NOMO-1 treated with DMSO at 0.1 percent for 48 hours (cell line): ENCODE measurements at regions not wholly inside any gene's neighbourhood (a gene's known extent, or its start where the extent isn't known, plus 50 kb on each side); places are given as distances from the start of the nearest gene placed in this dataset.
"Not testable (repeated sequence)": the region's sequence is repeated elsewhere in the genome, so short reads cannot be mapped to it uniquely, and the experiment has no call there.

ENCODE experiments used
- DNase-seq: peaks from one replicate; lab custom pipeline; 2025; ENCODE audit not compliant: unreplicated experiment; lab: John Stamatoyannopoulos, UW

DNA sequence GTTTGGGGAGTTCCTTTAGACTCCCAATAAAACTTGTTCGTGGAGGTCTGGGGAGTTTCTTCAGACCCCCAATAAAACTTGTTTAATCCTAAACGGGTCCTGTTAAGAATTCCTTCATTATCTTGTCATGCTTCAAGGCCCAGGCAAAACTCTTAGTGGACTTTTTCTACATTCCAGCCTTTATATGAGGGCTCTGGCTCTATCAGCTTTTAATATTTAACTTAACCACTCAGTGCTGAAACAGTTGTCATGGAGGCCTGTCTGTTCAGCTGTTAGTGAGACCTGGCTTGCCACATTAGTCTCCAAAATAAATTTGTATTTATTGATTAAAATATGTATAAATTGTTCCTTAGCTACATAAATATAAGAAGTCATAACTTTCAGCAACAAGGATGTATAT is 1385.1 kb downstream of the REEP3 start:
- DNase-seq = not testable (repeated sequence)

DNA sequence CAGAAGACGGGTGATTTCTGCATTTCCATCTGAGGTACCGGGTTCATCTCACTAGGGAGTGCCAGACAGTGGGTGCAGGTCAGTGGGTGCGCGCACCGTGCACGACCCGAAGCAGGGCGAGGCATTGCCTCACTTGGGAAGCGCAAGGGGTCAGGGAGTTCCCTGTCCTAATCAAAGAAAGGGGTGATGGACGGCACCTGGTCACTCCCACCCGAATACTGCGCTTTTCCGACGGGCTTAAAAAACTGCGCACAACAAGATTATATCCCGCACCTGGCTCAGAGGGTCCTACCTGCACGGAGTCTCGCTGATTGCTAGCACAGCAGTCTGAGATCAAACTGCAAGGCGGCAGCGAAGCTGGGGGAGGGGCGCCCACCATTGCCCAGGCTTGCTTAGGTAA is 1403.1 kb downstream of the REEP3 start:
- not testable (repeated sequence) for DNase-seq

DNA sequence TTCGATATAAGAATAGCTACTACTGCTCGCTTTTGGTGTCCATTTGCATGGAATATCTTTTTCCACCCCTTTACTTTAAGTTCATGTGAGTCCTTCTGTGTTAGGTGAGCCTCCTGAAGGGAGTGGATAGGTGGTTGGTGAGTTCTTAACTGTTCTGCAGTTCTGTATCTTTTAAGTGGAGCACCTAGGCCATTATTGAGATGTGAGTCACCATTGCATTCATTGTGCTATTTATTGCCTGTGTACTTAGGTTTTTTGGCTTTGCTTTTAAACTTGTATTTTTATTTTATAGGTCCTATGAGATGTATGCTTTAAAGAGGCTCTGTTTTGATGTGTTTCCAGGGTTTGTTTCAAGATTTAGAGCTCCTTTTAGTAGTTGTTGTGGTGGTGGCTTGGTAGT is 1430.8 kb downstream of the REEP3 start:
- no peak for DNase-seq

DNA sequence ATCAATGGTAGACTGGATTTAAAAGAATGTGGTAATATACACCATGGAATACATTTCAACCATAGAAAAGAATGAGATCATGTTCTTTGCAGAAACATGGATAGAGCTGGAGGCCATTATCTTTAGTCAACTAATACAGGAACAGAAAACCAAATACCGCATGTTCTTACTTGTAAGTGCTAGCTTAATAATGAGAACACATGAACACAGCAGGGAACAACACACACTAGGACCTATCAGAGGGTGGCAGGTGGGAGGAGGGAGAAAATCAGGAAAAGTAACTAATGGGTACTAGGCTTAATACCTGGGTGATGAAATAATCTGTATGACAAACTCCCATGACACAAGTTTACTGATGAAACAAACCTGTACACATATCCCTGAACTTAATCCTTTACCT is 1435.2 kb downstream of the REEP3 start:
- no peak for DNase-seq

DNA sequence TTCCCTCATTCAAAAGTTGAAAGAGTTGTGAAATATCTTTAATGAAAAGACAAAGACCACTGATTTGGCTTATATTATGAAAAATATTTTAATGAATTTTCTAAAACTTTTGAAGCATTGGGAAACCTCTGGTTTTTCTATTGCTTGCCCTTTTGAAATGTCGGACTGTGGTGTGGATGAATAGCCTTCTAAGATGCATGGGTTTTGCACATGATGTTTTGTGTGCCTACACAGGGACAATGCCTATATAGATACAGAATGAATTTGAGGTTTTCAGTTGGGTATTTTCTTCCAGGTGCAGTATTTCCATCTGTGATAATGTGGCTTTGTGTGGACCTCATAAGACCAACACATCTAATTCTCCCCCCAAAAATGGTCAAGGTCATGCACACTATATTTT is 1437.9 kb downstream of the REEP3 start:
- no peak for DNase-seq

DNA sequence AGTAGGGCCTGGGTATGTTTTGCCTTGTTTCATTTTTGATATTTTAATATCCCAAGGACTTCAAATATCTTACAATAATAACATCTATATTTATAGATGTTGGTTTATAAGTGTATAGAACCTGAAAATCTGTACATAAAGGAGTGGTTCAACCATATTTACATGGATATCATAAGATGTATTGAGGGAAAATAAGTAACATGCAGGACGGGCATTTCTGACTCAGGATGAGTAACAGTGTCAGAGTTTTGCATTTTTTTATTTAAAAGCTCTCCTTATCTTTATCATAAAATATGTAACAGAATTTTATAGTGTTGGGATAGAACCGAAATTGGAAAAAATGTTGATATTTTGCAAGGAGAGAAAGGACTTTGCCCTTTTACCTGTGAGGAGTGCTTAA is 1438.7 kb downstream of the REEP3 start:
- no peak for DNase-seq

DNA sequence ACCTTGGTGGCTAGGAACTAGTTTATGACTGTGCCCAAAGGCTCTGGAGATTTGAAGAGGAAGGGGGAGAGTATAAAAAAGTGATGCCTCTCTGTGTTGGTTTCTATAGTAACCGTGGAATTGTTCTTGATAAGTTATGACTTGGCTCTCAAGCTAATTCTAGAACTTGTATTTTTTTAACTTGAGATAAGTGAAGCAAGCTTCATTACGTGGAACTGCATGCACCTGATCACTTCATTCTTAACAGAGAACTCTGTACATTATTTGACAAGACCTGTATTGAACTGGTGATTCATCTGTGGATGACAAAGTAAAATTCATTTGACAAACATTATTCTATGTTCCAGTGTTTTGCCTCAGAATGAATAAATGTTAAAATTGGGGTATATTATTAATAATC is 1452.2 kb downstream of the REEP3 start:
- no peak for DNase-seq

DNA sequence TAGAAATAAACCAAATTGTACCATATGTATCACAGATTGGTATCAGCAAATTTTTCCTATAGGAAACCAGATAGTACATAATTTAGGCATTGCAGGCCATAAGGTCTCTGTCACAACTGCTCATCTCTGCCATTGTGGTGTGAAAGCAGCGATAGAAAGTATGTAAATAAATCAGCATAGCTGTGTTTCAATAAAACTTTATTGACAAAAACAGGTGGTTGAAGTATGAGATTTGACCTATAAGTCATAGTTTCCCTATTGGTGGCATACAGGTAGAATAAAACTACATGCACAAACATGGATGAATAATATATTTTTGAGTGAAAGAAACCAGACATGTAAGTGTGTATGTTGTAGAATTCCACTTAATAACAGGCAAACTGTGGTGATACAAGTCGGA is 1454.9 kb downstream of the REEP3 start:
- DNase-seq = no peak

DNA sequence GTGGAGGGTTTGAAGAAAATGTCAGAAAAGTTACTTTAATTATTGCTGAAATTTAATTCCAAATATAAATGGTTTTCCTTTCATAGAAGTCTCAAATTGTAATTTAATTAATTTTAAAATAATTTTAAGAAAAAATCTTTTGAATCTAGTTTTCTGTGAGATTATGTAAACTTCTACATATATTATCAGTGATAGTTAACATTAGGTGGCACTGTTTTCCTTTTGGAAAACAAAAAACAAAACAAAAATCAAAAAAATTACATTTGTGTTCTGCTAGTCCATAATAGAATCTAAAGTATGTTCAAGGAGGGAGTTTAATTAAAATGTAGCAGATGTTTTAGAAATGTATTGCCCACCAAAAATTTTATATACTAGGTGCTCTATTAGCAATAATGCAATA is 1456.7 kb downstream of the REEP3 start:
- no peak for DNase-seq

DNA sequence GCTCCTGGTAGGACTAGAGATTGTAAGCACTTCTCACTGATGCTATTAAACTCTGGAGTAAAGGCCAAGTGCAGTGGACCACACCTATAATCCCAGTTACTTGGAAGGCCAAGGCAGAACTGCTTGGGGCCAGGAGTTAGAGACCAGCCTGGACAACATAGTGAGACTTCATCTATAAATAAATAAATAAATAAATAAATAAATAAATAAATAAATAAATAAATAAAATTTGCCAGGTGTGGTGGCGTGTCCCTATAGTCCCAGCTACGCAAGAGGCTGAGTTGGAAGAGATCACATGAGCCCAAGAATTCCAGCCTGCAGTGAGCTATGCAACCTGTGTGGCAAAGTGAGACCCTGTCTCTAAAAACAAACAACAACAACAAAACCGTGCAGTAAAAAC is 1475.7 kb downstream of the REEP3 start:
- DNase-seq = no peak

DNA sequence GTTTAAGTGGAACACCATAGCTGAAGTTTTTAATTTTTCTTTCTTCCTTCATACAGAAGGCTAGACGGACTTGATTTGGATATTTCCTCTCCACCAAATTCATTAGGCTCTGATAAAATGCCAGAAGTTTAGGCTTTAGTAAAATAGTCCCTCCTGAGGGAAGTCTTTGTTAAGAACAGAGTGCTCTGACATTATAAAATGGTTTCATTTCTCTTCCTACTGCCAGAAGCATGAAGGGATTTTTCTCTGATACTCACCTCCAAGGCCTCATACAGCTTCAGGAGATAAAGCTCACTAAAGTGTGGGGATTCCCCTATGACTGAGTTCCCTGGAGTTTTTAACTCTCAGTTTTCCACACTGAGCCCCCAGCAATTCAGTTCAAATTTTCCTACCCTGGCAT is 1489.6 kb downstream of the REEP3 start:
- DNase-seq = no peak

DNA sequence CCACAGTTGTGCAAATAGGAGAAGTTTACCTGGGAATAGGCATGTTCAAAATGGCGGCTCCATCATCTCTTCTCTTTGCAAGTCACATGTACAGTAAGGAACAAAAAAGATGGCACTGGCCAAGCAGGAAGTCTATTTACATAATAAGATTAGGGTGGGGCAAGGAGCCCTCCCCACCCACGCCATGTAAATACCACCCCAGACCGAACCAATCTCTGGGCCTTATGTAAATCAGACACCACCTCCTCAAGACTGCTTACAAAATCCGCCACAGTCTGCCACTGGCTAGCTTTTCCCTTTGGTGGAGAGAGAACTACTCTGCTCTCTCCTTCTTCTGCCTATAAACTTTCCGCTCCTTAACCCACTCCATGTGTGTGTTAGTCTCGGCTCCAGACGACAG is 1496.3 kb downstream of the REEP3 start:
- DNase-seq = no peak

DNA sequence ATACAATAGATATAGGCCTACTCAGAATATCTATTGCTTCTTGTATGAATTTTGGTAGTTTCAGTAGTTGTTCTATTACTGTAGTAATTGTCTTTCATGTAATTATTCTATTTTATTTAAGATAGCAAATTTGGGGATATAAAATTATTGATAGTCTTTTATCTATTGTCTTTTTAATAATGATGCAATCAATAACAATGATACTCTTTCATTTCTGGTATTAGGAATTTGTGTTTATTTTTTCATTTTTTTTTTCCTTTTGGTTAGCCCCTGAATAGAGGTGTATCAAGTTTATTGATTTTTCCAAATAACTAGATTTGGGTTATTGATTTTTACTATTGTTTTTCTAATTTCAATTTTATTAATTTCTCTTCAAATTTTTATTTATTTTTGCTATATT is 1503.7 kb downstream of the REEP3 start:
- no peak for DNase-seq

DNA sequence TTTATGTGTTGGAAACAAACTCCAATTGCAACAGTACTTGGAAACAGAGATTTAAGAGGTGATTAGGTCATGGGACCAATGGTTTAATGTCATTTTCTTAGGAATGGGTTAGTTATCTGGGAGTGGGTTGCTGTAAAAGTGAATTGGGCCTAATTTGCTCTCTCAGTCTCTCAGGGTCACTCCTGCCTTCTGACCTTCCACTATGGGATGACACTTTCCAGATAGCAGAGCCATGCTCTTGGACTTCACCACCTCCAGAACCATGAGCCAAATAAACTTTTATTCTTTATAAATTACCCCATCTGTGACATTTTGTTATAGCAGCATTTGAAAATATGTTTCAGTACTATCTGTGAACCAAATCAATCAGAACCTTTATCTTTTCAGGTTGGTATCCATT is 1509.1 kb downstream of the REEP3 start:
- no peak for DNase-seq

DNA sequence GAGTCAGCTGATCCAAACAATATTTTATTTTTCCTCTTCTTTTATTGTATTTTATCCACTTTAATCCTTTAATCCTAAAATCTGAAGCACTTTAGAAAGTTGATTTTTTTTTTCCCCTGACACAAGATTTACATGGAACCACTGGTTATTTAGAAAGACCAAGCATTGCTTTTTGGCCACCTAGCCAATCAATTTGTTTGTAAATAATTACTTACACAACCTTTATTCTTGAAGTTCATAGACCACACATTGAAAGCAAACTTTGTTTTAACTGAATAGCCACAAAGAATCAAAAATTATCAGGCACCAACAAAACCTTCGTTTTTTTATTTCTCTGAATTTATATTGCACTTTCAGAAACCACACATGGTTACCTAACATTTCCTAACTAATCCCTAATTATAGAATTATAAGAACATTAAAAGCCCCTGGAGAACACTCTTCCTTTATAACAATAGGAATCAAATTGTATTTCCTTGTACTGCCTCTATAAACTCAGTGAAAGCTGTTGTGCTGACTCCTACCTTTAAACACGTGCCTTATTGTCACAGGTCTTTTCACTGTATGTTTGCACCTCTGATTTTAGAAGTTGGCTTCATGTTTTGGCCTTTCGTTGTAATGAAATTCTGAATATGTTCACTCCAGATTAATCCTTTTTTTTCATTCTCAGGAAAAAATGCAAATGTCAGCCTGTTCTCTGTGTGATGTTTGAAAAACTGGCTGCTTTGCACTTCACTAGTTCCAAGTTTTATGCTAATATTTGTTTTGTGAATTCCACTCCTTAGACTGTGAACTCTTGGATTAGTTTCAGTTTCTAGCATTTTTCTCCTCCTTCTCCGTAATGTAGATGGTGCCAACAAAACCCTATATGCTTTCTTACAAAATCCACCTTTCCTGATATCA is 1511.9 kb downstream of the REEP3 start:
- no peak for DNase-seq

DNA sequence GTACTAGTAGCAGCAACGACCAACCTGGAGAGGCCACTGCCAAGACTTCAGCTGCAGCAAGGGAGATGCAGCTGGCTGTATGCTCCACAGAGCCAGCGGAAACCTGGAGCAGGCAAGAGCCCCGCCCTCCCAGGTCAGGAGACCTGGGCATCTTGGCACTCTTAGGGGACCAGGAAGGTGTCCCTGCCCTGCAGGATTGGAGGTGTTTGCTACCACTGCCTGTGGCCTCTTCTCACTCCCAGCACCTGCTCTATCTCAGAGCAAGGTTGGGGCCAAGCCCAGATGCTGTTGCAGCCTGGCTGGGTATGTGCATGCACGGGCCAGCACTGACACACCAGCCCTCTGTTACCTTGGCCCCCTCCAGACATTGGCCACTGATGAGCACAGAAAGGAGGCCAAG is 1512.8 kb downstream of the REEP3 start:
- DNase-seq = no peak

DNA sequence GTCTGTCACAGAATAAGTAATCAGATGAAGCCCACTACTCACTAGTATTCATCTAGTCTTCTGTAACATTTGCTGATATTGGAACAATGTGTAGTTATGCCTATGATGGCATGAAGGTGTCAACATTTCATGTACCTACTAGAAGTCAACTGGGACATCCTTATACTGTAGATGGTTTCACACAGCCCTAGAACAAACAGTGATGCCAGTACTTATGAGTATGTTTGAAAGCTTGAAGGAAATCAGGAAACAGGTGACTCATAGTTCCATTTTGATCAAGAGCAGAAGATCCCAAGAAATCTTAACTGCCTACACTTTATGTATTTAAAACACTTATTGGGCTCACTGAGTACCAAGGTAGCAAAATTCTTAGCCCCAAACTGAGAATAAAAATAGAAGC is 1519.6 kb downstream of the REEP3 start:
- no peak for DNase-seq

DNA sequence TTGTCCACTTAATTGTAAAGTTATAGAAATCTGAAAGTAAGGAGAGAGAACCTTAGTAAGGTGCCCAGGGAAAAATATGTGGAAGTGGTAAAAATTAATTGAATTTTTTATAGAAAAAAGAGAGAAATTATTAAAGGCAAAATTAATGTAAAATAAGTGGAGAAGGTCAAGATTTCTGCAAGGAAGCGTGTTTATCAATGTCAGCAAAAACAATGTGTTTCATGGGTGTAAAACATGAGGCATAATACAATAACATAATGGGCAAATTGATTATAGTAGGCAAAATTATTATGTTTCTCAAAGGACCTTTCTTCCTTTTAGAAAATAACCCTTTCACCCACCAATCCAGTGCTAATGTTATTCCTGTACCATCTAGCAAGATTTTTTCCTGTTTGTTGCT is 1520.1 kb downstream of the REEP3 start:
- no peak for DNase-seq

DNA sequence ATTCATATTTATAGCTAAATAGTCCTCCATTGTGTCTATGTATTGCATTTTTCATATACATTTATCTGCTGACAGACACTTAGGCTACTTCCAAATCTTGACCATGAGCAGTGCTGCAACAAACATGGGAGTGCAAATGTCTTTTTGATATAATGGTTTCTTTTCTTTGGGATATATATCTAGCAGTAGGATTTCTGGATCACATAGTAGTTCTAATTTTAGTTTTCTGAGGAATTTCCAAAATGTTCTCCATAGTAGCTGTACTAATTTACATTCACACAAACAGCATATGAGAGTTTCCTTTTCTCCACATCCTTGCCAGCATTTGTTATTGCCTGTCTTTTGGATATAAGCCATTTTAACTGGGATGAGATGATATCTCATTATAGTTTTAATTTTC is 1521.3 kb downstream of the REEP3 start:
- DNase-seq = no peak

DNA sequence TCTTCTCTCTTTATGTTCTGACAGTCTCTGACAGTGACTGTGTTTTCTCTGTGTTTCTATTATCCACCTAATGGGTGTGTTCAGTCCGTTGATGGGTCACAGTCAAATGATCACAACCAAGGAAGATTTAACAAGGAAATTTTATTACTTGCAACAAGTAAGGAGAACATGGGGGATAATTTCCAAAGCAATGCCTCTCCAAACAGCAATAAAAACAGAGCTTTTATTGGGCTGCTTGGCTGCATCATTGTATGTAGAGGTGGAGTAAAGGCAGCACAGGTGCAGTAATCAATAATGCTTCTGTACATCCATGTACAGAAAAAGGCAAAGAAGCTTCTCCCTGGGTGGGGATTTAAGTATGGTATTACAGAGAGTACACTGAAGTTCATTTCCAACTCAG is 1525.6 kb downstream of the REEP3 start:
- no peak for DNase-seq

DNA sequence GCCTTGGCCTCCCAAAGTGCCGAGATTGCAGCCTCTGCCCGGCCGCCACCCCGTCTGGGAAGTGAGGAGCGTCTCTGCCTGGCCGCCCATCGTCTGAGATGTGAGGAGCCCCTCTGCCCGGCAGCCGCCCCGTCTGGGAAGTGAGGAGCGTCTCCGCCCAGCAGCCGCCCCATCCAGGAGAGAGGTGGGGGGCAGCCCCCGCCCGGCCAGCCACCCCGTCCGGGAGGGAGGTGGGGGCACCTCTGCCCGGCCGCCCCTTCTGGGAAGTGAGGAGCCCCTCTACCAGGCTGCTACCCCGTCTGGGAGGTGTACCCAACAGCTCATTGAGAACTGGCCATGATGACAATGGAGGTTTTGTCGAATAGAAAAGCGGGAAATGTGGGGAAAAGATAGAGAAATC is 1530.9 kb downstream of the REEP3 start:
- not testable (repeated sequence) for DNase-seq

DNA sequence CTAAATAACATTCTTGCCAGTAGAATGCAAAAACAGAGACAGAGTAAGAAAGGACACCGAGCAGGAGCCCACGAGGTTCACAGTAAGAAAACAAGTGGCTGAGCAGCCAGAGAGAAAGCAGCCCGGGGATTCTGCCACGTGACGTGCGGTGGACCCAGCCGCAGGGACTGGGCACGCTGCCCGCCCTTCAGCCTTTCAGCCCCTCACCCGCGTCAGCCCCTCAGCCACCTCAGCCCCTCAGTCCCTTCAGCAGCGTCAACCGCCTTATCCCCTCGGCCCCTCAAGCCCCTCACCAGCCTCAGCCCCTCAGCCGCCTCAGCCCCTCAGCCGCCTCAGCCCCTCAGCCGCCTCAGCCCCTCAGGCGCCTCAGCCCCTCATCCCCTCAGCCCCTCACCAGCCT is 1532.2 kb downstream of the REEP3 start:
- not testable (repeated sequence) for DNase-seq

DNA sequence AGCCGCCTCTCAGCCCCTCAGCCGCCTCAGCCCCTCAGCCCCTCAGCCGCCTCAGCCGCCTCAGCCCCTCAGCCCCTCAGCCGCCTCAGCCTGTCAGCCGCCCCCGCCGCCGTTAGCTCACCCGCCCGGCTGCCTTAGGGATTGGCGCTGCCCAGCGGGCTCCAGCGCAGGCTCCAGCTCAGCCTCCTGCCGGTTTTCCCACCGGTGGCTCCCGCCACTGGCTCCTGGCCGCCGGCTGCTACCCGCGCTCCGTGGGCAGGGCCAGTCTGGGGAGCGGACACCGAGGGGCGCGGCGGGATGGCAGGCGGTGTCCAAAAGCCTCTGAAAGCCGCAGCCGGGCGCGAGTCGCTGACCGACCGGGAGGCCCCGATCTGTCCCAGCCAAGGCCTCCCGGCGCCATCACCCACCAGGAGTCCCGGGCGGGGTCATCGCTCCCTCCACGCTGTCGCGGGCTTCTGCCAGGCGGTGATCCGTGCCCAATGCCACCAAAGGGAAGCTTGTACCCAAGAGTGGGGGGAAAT is 1532.7 kb downstream of the REEP3 start:
- DNase-seq = not testable (repeated sequence)
